ENCODE measurements at regions not wholly inside any gene's neighbourhood (a gene's known extent, or its start where the extent isn't known, plus 50 kb on each side); places are given as distances from the start of the nearest gene placed in this dataset.

DNA sequence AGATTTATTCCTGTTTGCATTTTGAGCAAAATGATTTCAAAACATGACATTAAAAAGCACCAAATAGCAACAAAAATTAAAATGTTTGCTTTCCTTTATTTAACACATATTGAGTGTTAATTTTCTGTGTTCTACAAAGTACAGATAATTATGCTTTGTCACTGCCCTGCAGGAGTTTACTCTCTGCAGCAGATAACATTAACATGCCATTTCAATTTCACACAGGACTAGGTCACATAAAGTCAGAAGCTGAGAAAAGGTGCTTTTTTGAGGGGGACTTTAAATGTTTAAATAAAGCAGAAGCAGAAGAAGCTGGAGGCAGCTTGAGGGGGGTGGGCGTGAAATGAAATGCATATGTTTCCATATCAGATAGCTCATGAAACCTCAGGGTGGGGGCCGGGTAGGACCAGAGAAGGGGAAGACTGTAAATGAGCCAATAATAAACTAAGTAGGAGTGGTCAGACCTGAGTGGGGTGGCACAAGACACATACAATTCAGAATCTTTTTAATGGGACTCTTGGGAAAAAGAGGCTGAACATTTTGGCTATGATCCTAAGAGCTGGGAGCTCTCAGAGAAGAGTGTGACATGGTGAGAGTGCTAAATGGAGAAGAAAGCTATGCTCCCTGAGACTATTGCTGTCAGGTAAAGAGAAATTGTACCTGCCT is 387.5 kb downstream of the FAM170A start:
- DNase-seq = no peak

DNA sequence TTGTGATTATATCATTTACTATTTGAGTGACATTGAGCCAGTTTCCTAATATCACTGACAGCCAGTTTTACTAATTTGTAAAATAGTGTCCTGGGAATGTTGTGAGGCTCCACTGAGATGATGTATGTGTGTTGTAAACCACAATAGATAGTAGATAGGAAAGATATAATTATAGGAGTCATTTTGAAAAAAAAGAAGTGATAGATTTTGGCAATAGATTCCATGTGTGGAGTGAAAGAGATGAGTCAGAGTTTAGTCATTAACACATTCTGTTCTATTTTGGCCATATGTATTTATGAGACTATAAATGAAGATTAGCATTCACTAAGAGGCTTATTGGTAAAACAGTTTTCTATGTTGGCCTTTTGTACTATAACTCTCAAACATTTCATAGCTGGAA is 388.2 kb downstream of the FAM170A start:
- DNase-seq = no peak

DNA sequence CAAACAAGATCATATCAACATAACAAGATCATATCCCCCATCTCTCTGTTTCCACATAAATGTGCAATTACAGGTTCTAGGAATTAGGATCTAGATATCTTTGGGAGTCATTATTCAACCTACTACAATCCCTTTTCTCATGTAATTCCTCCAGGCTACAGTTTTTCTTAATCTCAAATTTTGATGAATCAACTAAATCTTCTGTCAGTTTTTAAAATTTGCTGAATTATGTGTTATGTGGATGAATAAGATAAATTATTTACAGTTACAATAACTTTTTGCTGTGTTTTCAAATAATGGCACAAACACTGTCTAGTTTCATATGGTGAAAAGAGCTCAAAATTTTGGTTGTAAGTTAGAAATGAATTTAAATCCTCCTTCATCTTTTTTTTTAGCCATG is 405.8 kb downstream of the FAM170A start:
- DNase-seq = no peak

DNA sequence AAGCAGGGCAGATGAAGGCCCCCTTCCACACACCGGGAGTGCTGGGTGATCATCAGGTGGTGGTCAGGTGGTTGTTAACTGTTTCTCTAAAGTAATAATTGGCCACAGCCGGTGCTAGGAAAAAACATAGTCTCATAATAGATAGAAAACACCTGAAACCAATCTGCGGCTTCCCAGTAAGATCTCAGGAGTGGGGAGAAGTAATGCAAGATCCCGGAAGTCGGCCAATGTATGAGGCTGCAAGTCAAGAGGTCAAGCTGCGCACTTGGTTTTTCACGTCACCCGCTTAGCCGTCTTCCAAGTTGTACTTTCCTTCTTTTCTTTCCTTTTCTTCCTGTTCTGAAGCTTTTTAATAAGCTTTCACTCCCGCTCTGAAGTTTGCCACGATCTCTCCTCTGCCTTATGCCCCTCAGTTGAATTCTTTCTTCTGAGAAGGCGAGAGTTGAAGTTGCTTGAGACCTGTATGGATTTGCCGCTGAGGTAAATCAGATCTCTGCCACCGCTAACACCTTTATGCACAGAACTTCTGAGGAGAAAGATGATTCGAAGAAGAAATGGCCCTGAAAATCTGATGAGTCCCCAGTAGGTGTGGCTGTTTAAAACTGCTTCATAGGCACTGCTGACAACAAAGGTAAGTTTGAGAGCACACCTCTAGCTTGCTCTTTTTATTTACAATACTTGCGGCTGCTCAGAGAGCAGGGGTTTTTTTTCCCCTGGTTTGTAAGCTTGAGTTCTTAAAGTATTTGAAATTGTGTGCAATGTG is 406.6 kb downstream of the FAM170A start:
- DNase-seq = no peak

DNA sequence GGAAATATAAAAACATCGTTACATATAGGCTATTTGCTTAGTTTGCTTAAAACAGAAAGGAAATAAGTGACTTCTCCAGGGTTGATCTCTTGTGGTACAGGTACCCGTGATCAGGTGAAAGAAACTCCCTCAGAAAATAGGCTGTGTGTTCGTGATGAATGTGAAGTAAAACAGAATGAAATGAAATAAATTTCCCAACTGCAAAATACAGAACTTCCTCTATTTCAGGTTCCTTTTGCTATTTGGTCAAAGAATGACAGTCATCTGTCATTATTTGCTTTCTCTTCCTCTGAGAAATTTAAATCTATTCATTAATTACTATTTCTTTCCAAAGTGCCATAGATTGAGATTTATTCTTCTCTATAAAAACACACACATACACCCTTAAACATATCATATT is 408.1 kb downstream of the FAM170A start:
- no peak for DNase-seq

DNA sequence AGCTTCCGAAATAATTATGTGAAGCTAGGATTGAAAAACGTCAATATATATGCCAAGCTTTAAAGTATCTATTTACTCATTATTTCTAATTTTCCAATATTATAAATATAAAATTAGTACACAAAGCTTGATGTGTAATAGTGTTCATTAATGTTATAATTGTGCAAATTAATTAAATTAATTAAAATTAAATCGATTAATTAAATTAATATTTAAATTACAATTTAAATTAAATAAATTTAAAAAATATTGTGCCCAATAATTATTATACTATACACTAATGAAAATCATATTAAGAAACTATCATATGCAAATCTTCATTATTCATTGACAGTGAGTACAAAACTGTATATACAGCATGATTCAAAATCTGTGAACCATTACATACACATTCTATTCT is 409.8 kb downstream of the FAM170A start:
- DNase-seq = no peak

DNA sequence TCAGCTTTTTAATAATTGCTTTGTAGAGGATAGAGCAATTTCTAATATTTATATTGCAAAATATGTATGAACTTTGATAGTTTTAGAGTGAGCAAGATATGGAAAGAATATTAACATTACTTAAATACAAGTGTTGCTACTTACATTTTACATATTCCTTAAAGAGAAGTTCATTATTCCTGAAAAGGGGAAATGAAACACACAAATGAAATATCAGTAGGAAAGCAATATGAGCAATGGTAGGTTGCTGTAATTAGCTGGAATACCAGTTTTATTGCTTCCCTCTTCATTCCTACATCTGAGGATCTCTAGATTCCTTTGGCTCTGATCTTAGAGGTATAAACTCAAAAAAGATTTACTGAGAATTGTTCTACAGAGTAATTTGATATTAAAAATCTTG is 414.1 kb downstream of the FAM170A start:
- no peak for DNase-seq

DNA sequence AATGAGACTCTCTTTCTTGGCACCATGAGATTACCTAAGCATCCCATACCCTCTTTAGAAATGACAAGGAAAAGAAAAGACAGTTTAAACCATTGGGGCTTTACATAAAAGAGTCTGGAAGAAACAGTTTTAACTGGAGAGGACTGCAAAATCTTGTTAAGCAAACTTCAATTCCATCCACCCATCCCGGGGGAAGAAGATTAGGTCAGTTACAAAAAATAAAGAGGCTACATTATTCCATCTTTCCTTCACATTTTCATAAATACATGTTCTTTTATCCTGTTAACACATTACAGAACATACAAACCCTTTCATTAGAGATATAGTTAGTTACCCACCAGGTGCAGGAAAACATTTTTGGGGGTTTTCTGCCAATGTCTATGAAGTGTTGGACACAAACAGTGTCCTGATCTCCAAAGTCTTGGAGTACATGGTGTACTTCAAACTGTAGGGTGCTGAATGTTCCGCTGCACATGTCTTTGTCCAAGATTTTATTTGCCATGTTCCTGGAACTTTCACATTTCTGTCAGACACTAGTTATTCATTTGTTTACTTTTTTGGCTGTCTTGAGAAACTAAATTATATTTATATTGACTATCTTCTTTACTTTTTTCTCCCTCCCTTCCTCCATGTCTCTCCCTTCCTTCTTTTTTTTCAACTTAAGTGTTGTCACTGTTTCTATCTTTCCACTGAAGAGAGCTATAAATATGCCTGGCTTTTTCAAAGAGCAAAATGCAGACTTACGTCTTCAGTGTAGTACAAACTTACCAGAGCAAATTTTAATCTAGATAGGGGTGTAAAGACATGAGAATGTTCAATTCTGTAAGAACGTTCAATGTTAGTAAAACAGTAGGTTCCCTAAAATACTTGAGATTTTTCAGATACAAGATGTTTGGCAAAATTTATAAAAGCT is 410.9 kb upstream of the PRR16 start:
- DNase-seq = no peak

DNA sequence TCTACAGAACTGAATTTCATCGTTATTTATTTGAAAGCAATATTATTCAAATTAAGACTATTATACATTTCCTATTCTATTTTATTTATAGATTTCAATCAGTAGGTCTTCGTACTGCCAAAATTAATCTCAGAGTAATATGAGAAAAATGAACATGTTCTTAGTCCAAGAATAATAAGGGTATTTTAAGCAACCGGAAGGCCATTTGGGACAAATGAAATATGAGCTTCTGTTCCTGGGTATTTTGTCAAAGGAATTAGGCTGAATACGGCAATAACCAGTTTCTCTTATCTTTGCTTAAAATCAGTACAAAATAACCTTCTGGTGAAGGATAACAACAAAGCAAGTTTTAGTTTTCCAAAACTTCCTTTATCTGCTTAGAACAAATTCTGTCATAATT is 410.3 kb upstream of the PRR16 start:
- no peak for DNase-seq

DNA sequence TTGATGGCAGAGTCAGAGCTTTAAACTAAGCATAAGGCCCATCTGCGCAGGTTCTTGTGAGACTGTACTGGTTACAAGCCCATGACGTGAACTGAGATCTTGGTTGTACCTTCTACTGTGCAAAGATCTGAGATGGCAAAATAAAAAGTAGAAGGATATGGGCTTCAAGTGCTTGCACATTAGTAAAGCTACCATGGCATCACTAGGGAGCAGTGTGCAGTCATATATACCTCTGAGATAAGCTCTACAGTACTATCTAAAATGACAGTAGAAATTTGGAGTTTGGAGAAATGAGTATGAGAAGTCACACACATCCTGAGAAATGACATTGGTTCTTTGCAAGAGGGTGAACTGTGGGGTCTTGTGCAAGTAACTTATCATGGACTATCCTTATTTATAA is 408.2 kb upstream of the PRR16 start:
- no peak for DNase-seq

DNA sequence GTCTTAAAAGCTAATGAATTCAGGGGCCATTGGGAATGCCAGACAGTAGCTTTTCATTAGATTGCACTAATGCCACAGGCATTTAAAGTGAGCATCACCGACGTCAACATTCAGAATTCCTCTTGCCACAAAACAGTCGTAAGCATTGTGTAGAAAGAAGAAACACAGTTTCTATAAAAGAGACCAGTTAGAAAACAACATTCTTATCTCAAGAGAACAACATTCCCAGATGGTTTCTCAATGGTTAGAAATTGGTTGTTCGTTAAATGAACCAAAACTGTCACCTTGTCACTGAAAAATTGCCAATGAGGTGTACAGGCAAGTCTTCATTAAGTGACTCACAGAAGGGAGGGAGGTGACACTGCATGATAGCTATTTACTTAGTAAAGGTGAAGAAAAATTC is 401.6 kb upstream of the PRR16 start:
- no peak for DNase-seq

DNA sequence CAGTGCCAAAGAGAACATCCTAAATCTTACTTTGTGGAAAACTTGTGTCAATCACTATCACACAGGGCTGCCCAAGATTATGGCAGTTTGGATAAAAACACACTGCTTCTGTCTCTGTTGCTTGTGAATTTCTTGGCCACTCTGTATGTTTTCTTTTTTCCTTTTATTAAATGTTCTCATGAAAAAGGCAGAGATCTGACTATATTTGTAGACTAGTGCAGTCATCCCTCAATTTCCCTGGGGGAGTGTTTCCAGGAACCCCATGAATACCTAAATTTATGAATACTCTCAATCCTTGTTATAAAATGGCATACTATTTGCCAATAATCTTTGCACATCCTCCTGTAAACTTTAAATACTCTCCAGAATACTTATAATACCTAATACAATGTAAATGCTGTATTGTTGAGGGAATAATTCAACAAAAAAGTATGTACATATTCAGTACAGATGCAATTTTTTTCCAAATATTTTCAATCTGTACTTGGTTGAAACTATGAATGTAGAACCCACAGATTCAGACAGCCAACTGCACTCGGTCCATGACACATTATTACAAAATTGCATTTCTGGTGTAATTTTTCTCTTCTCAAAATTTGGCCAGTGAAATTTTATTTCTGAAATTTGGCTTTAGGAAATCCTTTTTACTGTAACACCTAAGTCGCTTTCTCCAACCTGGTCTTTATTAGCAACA is 391.9 kb upstream of the PRR16 start:
- no peak for DNase-seq

DNA sequence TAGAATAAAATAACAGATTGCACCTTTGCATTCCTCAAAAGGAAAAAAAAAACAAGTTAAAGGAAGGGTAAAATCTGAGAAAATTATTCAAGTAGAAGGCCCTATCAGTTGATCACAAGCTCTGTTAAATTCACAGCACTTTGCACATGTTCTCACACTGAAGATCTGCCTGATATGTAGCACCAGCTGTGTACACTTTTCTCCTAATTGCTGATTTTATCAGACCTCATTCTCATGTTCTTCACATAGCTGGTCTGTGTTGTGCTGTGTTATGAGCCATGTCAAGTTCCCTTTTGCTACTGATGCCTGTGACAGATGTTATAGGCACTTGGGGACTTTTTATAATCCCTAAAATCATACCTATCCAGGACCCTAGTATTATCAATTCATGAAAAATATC is 390.4 kb upstream of the PRR16 start:
- no peak for DNase-seq

DNA sequence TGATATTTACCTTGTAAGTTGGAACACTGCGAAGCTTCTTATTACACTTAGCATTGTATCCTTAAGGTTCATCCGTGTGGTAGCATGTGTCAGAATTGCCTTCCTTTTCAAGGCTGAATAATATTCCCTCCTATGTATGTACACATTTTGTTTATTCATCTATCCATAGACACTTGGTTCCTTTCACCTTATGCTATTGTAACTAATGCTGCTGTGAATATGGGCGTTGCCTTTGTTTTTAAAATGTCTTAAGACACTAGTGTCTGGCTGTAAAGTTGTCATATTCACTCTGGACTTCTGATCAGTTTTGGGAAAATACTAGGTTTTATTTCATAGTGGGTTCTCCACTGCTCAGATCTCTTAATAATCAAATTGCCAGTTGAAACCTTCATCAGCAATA is 383.3 kb upstream of the PRR16 start:
- DNase-seq = no peak

DNA sequence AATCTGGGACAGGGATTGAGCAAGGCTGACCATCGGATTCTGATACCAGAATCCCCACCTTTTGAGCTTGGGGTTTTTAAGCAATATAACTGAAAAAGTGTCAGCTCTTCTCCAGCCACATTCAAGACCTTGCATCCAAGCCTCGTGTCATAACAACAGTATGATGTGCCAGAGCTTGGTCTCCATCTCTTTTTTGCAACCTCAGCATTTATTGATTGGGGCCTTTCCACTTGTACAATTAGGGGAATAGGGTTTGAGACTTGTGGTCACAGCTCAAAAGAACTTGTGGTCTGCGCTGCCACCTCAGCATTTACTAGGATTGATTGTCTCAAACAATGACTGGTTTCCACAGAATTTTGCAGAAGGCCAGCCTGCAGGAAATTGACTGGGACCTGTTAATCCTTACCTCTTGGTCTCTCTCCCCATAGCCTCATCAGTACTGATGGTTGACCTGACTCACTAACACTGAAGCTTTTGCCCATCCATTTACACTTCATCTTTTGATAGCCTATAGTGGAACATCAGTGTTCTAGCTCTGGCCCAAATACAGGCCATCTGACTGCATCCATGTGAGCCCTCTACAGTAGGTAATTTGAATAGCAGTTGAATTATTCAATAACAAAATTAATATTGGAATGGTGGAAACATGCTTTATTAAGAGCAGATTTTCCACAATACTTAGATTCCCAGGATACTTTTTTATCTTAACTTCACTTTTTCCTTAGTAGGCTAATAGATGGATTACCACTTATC is 381.6 kb upstream of the PRR16 start:
- DNase-seq = no peak

DNA sequence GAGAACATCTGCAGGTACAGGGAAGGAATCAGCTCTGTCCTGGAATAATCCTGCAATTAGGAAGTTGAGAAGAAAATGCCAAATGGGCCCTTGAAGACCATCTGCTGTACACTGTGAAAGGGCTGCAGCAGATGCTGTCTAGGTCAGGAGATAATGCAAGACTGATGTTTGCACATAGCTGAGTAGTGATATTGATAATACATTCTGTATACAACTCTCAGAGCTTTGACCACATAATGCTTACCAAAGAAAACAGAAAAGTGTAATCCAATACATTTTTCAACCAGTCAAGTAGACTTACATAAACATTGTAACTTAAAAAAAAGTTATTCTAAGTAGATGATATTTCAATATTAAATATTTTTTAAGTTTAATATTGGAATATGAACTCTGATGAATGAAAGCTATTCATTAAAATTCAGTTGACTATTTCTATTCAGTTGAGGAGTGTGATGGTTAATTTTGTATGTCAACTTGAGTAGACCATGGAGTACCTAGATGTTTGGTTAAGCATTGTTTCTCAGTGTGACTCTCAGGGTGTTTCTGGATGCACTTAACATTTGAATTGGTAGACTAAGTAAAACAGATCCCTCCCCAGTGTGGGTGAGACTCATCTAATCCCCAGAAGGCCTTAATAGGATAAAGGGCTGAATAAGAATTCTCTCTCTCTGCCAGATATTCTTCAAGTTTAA is 380.1 kb upstream of the PRR16 start:
- DNase-seq = no peak

DNA sequence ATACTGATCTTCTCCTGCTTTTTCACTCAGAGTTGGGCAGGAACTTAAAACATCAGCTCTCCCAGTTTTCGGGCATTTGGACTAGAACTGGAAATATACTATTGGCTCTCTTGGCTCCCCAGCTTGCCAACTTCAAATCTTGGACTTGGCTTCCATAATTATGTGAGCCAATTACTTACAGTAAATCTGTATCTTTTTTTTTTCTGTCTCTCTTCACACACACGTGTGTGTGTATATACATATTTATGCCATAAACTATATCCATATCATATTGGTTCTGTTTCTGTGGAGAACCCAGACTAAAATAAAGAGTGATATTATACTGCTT is 379.6 kb upstream of the PRR16 start:
- no peak for DNase-seq

DNA sequence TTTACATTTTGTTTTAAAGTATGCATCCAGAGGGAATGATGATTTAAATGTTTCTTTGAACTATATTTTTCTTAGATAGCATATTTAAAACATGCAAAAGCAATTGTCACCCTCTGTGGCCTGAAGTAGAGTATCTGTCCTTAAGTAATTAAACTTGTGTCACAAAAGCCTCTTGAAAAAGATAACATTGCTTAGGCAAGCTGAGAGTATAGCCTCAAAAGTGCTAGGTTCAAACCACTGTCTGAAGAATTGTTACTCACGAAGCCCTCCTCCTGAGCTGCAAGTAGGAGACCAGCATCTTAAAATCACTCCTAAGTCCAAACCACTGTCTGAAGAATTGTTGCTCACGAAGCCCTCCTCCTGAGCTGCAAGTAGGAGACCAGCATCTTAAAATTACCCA is 378.0 kb upstream of the PRR16 start:
- DNase-seq = no peak

DNA sequence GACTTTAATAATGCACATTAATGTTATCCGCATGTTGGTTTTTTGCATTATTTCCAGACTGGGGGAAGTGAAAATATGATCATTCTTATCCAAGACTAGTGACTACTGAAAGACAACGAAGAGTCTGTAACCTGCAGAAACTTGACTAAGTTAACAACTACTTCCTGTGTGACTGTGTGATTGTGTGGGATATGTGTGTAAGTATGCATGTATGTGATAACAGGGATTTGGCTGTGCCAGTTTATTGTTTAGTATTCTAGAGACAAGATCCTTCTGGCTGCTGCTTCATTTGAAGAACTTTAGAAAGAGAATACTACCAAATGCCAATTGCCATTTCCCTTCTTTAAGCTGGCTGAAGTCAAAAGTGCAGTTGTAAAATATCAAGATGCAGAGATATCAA is 375.7 kb upstream of the PRR16 start:
- no peak for DNase-seq

DNA sequence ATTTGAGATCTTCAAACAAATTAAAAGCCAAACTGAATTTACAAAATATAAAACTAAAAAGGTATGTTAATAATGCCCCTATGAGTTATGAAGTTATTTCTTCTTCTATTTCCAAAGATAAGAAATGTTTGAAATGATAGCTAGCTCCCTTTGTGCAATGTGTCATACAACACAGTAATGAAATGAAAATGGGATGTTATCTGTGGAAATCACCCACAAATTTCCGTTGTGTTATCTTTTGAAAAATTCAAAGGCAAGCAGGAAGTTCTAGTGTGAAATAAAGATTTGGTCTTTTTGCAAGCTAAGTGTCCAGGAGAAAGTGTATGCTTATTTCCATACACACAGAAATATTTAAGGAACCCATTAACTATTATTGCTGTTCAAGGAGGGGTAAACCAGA is 375.3 kb upstream of the PRR16 start:
- no peak for DNase-seq

DNA sequence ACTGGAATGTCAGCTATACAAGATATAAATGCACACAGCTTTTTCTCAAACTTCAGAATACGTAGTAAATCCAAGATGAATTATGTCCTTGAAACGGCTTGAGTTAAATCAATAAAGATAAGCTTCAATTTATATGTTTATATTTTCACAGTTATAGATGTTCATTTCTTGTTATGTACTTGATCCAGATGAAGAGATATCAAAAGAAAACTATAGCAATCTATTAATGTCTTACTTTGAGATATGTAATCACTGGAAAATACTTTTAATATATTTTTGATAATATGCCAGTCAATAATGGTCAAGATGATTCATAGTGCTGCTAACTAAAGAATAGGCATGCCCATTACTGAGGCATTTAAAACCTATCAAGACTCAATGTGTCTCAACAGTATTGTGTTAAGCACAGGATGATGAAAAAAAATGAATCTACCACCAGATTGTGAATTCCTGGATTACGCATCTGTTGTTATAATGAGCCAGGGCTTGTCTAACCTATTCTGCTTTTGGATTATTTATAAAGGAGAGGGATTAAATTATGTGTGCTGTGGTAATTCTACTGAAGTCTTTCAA is 372.6 kb upstream of the PRR16 start:
- DNase-seq = no peak

DNA sequence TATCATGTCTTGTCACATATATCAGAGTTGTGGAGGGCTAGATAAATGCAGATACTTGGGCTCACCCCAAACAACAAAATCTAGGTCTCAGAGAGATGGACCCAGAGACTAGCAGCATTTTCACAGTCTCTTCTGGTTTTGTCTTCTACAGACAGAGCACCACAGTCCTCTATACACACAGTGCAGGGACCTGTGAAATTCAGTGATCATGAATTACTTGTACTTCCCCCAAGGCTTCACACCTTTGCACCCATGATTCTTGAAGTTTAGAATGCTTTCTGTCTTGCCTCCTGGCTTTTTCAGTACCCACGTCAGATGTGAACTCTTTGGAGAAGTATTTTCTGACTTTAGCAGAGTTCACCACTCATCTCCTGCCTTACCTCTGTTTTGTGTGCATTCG is 371.5 kb upstream of the PRR16 start:
- DNase-seq = no peak
